ENCODE measurements at regions not wholly inside any gene's neighbourhood (a gene's known extent, or its start where the extent isn't known, plus 50 kb on each side); places are given as distances from the start of the nearest gene placed in this dataset.
A peak's percentile ranks its signal among the peaks of the same experiment; 100 is the strongest.

DNA sequence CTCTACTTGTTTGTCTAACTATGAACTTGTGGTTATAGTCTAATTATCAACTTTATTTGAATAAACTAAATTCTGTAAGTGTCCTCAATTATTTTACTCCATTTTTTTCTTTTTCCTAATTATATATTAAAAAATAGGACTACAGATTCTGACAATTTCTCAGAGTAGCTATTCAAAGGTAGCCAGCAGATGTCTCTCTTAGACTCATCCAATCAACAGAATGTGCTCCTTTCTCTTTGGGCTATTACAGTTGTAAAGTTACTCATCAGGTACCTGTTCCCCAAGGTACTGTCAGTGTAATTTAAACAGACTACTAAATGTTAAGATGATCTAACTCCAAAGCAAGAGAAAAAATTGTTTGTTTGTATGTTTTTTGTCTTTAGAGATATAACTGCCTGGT is 248.6 kb downstream of the PCDH18 start:
- TF ChIP-seq, protein P1, sequence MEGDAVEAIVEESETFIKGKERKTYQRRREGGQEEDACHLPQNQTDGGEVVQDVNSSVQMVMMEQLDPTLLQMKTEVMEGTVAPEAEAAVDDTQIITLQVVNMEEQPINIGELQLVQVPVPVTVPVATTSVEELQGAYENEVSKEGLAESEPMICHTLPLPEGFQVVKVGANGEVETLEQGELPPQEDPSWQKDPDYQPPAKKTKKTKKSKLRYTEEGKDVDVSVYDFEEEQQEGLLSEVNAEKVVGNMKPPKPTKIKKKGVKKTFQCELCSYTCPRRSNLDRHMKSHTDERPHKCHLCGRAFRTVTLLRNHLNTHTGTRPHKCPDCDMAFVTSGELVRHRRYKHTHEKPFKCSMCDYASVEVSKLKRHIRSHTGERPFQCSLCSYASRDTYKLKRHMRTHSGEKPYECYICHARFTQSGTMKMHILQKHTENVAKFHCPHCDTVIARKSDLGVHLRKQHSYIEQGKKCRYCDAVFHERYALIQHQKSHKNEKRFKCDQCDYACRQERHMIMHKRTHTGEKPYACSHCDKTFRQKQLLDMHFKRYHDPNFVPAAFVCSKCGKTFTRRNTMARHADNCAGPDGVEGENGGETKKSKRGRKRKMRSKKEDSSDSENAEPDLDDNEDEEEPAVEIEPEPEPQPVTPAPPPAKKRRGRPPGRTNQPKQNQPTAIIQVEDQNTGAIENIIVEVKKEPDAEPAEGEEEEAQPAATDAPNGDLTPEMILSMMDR (IDR thresholded peaks at IDR 0.05): peak in 1 of 4 donors; percentile 9
- no peak for TF ChIP-seq POLR2A (IDR thresholded peaks at IDR 0.05)
